ENCODE measurements at regions not wholly inside any gene's neighbourhood (a gene's known extent, or its start where the extent isn't known, plus 50 kb on each side); places are given as distances from the start of the nearest gene placed in this dataset.

DNA sequence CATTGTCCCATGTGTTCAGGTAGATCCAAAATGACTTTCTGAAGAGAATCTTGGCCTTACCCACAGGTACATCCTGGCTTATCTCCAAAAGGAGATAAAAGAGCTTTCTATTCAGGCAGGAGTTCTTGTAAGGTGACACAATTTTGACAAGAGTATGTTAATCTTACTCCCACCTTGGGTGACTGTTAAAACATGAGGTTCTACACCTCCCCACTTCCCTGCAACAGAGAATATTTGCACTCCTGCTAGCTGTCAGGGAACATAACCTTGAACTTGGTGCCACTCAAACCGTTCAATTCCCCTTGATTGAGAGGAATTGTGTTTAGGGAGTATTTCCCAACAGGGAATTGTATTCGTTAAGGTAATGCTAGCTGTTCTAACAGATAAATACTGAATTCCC lies 372.5 kb upstream of the KLHL29 start:
- TF ChIP-seq, protein P1, sequence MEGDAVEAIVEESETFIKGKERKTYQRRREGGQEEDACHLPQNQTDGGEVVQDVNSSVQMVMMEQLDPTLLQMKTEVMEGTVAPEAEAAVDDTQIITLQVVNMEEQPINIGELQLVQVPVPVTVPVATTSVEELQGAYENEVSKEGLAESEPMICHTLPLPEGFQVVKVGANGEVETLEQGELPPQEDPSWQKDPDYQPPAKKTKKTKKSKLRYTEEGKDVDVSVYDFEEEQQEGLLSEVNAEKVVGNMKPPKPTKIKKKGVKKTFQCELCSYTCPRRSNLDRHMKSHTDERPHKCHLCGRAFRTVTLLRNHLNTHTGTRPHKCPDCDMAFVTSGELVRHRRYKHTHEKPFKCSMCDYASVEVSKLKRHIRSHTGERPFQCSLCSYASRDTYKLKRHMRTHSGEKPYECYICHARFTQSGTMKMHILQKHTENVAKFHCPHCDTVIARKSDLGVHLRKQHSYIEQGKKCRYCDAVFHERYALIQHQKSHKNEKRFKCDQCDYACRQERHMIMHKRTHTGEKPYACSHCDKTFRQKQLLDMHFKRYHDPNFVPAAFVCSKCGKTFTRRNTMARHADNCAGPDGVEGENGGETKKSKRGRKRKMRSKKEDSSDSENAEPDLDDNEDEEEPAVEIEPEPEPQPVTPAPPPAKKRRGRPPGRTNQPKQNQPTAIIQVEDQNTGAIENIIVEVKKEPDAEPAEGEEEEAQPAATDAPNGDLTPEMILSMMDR (IDR thresholded peaks at IDR 0.05; ENCODE audit: insufficient read depth, low read length), result no peak
- no peak overlapping the region for H3K4me3 ChIP-seq (ENCODE audit: low read depth, low read length)
- no peak for DNase-seq (ENCODE audit: low read depth)

GRCh38 chr2:23015651-23016200 lies 369.3 kb upstream of the KLHL29 start:
- DNase-seq (ENCODE audit: low read depth), result no peak
- H3K4me3 ChIP-seq (ENCODE audit: low read depth, low read length), result no peak overlapping the region
- TF ChIP-seq, protein P1 (IDR thresholded peaks at IDR 0.05; ENCODE audit: insufficient read depth, low read length), result no peak

DNA sequence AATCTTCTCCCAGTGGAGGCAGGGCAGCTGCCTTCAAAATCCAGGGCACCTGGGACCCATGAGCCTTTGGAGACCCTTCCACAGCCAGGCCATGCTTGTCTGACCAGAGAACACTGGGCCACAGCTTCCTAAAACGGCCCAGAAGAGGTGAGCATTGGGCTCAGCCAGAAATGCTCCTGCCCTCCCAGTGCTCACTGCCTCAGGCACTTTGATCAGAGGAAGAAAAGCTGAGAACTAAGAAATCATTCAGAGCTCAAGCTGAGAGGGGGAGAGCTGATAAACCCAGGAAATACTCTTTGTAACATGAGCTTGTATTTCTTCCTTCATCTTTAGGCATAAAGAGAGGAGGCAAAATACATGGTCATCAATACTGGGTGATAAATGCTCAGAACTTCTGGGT lies 365.5 kb upstream of the KLHL29 start:
- TF ChIP-seq, protein P1 (IDR thresholded peaks at IDR 0.05; ENCODE audit: insufficient read depth, low read length), result no peak
- H3K4me3 ChIP-seq (ENCODE audit: low read depth, low read length), result no peak overlapping the region
- DNase-seq (ENCODE audit: low read depth), result no peak

GRCh38 chr2:23020659-23021058 lies 364.3 kb upstream of the KLHL29 start:
- TF ChIP-seq, protein P1 (IDR thresholded peaks at IDR 0.05; ENCODE audit: insufficient read depth, low read length), result no peak
- H3K4me3 ChIP-seq (ENCODE audit: low read depth, low read length), result no peak overlapping the region
- DNase-seq (ENCODE audit: low read depth), result no peak

GRCh38 chr2:23021311-23022120 lies 363.5 kb upstream of the KLHL29 start:
- H3K4me3 ChIP-seq (ENCODE audit: low read depth, low read length), result no peak overlapping the region
- TF ChIP-seq, protein P1 (IDR thresholded peaks at IDR 0.05; ENCODE audit: insufficient read depth, low read length), result no peak
- no peak for DNase-seq (ENCODE audit: low read depth)

DNA sequence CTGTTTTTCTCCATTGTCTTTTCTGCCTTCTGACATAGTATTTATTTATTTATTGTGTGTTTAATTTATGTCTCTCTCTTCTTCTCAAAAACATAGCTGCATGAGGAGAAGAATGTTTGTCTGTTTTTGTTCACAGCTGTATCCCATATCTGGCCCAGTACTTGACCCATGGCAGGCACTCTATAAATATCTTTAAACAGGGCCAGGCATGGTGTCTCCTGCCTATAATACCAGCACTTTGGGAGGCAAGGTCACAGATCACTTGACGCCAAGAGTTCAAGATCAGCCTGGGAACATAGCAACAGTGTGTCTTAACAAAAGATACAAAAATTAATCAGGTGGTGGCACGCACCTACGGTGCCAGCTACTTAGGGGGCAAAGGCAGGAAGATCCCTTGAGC lies 361.3 kb upstream of the KLHL29 start:
- no peak for DNase-seq (ENCODE audit: low read depth)
- TF ChIP-seq, protein P1 (IDR thresholded peaks at IDR 0.05; ENCODE audit: insufficient read depth, low read length), result no peak
- no peak overlapping the region for H3K4me3 ChIP-seq (ENCODE audit: low read depth, low read length)

All from fibroblast of the aortic adventitia (primary cell).